Urinary bladder (tissue), 1 donor: ENCODE measurements at regions not wholly inside any gene's neighbourhood (a gene's known extent, or its start where the extent isn't known, plus 50 kb on each side); places are given as distances from the start of the nearest gene placed in this dataset. TPM values are rescaled to one million over a fixed set of nuclear protein-coding genes. Genes with fewer than 3 reads are reported as not detected.

ENCODE experiments used
- small RNA-seq: library from RNA; depleted of rRNA; stranded (forward); fragments of <200 nt; gene quantifications from one replicate; pipeline ENCODE3, GENCODE V24; 2014

Small RNAs in the stretch of these regions (small RNA-seq; reads per million reads assigned to genes)
- gene RF00001: not detected
